Smooth muscle cell of the brain vasculature (primary cell): ENCODE measurements at regions not wholly inside any gene's neighbourhood (a gene's known extent, or its start where the extent isn't known, plus 50 kb on each side); places are given as distances from the start of the nearest gene placed in this dataset.
"Not testable (repeated sequence)": the region's sequence is repeated elsewhere in the genome, so short reads cannot be mapped to it uniquely, and the experiment has no call there.

ENCODE experiments used
- DNase-seq: peaks from one replicate; pipeline ENCODE4 v3.0.0-alpha.2; 2012; ENCODE audit warnings: low read depth, low spot score

DNA sequence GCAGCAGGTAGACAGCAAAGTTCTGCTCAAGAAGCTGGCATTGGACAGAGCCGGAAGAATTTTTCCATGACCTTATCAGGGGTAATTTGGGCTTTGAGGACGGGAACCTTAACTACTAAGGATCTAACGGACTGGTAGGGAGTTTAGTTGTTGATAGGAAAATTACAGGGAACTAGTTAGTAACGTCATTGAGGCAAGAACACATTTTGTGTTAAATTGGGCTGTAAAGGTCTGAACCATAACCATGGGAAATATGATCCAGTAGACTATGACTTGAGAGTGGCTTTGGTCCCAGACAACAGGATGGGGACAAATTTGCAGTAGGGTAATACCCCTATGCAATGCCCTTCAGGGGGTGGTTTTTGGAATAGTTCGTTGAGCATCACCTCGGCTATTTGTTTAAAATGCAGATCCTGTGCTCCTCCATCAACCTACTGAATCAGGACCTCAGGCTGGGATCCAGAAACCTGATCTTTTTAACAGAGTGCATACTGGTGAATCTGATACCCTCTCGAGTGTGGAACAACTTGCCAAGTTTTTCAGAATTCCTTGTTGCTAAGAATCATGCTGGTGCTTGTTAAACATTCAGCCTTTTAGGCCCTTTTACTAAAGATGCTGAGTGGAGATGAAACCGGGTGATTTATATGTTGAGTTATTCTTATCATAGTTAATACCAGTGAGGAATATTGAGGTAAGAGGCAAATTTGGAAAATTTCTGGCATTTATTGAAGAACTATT lies 255.1 kb downstream of the MAP2K6 start:
- no peak for DNase-seq

DNA sequence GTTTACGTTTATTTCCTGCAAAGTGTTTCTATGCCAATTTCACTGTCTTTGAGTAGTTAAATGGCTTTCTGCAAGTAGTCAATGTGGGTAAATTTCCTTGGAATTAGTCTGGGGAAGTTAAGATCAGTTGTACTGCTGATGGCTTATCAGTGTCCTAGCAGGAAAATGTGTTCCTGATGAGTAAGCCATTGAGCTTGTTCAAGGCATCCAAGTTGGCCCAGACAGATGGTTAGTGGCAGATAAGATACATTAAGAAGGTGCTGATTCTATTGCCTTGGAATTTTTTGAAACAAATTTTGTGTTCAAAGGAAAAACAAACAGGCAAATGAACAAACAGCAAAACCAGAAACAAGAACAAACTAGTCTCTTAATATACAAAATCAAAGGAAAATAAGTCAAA lies 258.4 kb downstream of the MAP2K6 start:
- DNase-seq: no peak

- no peak for DNase-seq
Measured at GRCh38 chr17:69677130-69677529, 262.6 kb downstream of the MAP2K6 start.

DNA sequence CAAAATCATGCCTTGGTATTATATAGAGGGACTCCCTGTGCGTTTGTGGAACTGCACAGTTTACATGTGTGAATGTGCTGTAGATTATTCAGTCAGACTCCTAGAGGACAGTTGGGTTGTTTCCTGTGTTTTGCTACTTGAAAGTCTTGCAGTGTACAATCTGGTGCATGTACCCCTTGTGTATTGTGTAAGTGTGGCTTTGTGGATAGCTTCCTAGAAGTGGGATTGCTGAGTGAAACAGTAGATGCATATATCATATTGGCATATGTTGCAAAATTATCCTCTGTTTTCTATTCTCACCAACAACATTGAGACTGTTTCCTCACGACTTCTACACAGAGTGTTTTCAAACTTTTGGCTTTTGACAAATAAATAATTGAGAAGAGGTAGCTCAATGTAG lies 263.7 kb downstream of the MAP2K6 start:
- DNase-seq: no peak

DNA sequence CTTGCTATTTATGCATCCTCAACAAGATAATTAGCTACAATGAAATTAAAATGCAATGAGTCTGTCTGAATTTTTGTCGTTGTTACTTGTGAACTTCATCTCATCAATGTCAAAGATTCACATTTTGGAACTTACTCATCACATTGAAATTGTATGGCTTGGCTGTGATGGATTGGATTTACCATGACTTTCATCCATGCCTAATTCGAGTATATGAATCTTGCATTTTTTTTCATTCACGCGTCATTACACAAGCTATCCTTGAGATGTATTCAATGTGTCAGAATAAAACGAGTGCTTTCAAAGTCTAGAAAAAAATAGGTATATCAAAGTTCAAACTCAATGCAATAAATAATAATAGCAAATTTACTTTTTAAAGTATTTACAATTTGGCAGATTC lies 265.3 kb downstream of the MAP2K6 start:
- no peak for DNase-seq

GRCh38 chr17:69684251-69684650 lies 269.8 kb downstream of the MAP2K6 start:
- DNase-seq: no peak

DNA sequence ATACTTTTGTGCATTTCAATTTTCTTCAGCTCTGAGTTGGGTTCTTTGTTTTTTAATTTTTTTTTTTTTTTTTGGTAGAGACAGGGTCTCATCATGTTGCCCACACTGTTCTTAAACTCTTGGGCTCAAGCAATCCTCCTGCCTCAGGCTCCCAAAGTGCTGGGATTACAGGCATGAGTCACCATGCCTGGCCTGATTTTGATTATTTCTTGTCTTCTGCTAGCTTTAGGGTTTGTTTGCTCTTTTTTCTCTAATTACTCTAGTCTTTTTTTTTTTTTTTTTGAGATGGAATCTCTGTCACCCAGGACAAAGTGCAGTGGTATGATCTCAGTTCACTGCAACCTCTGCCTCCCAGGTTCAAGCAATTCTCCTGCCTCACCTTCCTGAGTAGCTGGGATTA lies 270.7 kb downstream of the MAP2K6 start:
- not testable (repeated sequence) for DNase-seq

- no peak for DNase-seq
Measured at GRCh38 chr17:69690531-69690930, 276.0 kb downstream of the MAP2K6 start.

DNA sequence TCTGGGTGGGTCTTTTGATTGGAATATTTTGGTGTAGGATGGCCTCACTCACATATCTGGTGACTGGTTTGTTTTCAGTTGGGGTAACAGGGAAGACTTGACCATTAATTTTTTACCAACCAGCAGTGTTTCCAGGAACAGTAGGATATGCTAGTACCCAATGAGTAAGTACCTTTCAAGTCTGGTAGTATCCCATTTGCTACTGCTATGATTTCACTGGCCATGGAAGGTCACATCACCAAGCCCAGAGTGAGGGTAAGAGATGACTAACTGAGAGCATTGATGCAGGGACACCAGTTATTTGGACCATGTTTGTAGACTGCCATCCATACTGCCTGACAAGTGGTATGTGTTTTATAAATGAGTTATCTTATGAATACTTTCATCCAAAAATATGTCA lies 277.7 kb downstream of the MAP2K6 start:
- DNase-seq: no peak

GRCh38 chr17:69695646-69696045 lies 281.1 kb downstream of the MAP2K6 start:
- no peak for DNase-seq

DNA sequence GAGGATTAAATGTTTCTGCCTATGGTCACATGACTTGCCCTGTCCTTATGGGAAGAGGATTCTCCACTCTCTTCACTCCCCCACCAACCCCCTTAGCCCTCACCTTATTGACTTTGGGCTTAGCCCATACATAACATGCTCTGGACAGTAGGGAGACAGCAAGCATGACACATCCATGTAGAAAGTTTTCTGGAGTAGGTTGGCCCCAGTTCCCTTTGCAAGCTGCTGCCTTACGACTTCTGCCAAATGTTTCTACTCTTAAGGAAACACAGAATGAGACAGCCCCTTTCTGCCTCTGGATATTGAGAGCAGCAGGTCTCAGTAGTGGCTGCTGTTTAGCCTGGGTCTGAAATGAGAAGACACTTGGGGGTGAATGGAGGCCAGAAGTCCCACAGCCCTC lies 282.2 kb downstream of the MAP2K6 start:
- no peak for DNase-seq

DNA sequence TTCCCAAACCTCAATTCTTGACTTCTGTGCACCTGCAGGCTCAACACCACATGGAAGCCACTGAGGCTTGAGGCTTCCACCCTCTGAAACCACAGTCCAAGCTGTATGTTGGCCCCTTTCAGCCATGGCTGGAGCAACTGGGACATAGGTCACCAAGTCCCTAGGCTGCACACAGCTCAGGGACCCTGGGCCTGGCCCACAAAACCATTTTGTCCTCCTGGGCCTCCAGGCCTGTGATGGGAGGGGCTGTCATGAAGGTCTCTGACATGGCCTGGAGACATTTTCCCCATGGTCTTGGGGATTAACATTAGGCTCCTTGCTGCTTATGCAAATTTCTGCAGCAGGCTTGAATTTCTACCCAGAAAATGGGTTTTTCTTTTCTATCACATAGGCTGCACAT lies 283.9 kb downstream of the MAP2K6 start:
- not testable (repeated sequence) for DNase-seq

GRCh38 chr17:69702078-69702477 lies 287.6 kb downstream of the MAP2K6 start:
- DNase-seq: no peak

DNA sequence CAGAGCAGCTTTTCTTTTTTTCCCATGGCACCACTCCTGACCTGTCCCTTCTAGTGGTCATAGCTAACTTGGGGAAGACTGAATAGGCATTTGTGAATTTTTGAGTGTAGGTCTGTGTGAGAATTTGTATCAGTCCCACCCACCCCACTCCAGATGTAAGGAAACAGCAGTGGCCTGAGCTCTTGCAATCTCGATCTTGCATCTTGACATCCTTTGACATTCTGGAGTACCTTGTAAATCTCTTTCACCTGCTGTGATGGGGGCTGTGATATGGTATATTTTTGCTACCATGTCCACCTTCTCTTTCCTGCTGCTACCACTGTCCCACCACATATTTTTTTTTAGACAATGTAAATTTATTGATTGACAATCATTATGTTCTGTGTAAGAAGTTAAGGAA lies 289.3 kb downstream of the MAP2K6 start:
- no peak for DNase-seq

DNA sequence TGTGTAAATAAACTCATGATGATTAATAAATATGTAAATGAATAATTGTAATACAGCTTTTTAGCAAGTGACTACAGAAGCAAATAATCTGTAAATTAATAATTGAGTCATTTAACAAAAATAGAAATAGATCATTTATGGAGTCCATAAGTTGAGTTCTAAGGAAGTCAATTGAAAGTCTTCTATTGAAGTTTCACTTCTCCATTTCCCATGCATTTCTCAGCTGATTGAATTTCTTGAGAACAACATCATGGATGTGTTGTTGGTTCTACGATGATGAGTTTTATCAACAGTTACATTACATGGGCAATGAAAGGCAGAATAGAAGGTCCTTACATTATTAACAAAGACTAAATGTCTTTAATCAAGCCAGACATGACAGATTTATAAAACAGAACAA lies 290.4 kb downstream of the MAP2K6 start:
- no peak for DNase-seq

- DNase-seq: no peak
Measured at GRCh38 chr17:69706127-69706526, 291.6 kb downstream of the MAP2K6 start.

DNA sequence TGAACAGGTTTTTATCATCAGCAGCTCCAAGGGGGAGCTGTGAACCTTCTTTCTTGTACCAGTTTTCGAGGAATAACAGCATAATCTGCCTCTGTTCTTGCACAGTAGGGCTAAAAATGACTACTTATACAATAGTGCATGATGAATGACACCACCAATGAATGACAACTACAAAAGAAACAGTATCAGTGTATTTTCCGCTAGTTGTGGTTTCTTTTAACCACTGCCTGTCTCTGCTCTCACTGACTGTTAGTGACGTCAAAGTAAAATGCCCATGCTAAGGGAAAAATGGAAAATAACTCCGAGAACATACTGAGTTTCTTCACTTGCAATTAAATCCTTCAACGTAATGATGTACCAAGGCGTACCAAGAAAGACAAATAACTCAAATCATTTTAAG lies 294.9 kb downstream of the MAP2K6 start:
- DNase-seq: no peak

- DNase-seq: no peak
Measured at GRCh38 chr17:69710926-69711325, 296.4 kb downstream of the MAP2K6 start.

- DNase-seq: no peak
Measured at GRCh38 chr17:69711541-69711940, 297.0 kb downstream of the MAP2K6 start.

- no peak for DNase-seq
Measured at GRCh38 chr17:69712801-69713311, 298.4 kb downstream of the MAP2K6 start.

GRCh38 chr17:69713815-69714214 lies 299.3 kb downstream of the MAP2K6 start:
- DNase-seq: no peak

GRCh38 chr17:69714669-69715068 lies 300.2 kb downstream of the MAP2K6 start:
- no peak for DNase-seq

DNA sequence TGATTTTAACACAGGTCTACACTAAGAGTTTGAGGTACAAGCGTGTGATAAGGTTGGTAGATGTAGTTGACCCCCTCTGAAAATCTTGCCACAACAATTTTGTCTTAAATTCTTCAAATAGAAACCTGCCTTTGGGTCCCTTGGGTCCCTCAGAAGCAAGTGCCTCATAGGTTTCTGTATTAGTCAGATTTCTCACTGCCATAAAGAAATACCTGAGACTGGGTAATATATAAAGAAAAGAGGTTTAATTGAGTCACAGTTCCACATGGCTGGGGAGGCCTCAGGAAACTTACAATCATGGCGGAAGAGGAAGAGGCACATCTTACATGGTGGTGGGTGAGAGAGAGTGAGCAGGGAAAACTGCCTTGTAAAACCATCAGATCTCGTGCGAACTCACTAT lies 301.2 kb downstream of the MAP2K6 start:
- no peak for DNase-seq

- DNase-seq: no peak
Measured at GRCh38 chr17:69716556-69716955, 302.1 kb downstream of the MAP2K6 start.
